SU-DHL-6 (cell line): ENCODE measurements at regions not wholly inside any gene's neighbourhood (a gene's known extent, or its start where the extent isn't known, plus 50 kb on each side); places are given as distances from the start of the nearest gene placed in this dataset.

Experiments
- H2AFZ ChIP-seq: fragments of 200-600 bp; sonication (generic); 2 replicates; pipeline ENCODE4 v1.6.1; 2014; ENCODE audit warnings: low read depth, mild to moderate bottlenecking, moderate library complexity, mixed read lengths, antibody characterized with exemption, low read length; ENCODE audit not compliant: severe bottlenecking
- H3F3A ChIP-seq: fragments of 200-600 bp; shearing (Covaris generic); 2 replicates; pipeline ENCODE4 v1.6.0; 2016; ENCODE audit warnings: antibody characterized with exemption, mild to moderate bottlenecking; ENCODE audit not compliant: insufficient read depth
- H3K27ac ChIP-seq: fragments of 200-600 bp; sonication (generic); 2 replicates; pipeline ENCODE4 v1.5.1; 2016; ENCODE audit warnings: low read depth, mild to moderate bottlenecking, low read length, moderate library complexity, mixed read lengths
- H3K27me3 ChIP-seq: fragments of 200-600 bp; sonication (generic), shearing (Covaris generic); 2 replicates; pipeline ENCODE4 v1.6.0; 2014; ENCODE audit warnings: mild to moderate bottlenecking, low read length
- H3K36me3 ChIP-seq: fragments of 200-600 bp; sonication (generic); 2 replicates; pipeline ENCODE4 v1.6.1; 2014; ENCODE audit warnings: mild to moderate bottlenecking, low read length, mixed read lengths
- H3K4me2 ChIP-seq: fragments of 300-600, 200-600 bp; shearing (Covaris generic), sonication (generic); 2 replicates; pipeline ENCODE4 v1.6.0; 2014; ENCODE audit warnings: low read length, low read depth, mild to moderate bottlenecking; ENCODE audit not compliant: poor library complexity, severe bottlenecking
- H3K4me3 ChIP-seq: fragments of 200-600 bp; sonication (generic); 2 replicates; pipeline ENCODE4 v1.5.1; 2014; ENCODE audit warnings: antibody characterized with exemption, low read length, mild to moderate bottlenecking, mixed read lengths; ENCODE audit not compliant: insufficient read depth, poor library complexity, severe bottlenecking
- H3K79me2 ChIP-seq: fragments of 200-600 bp; sonication (generic); 2 replicates; pipeline ENCODE4 v1.6.1; 2014; ENCODE audit warnings: mild to moderate bottlenecking, low read length, moderate library complexity; ENCODE audit not compliant: insufficient read depth
- H3K9ac ChIP-seq: fragments of 200-600 bp; sonication (generic); 2 replicates; pipeline ENCODE4 v1.7.0; 2014; ENCODE audit warnings: mild to moderate bottlenecking, low read length
- H3K9me2 ChIP-seq: fragments of 200-600 bp; sonication (generic); replicated peaks from 2 replicates; pipeline ENCODE4 v1.6.1; 2014; ENCODE audit warnings: low read length; ENCODE audit not compliant: insufficient read depth
- H3K9me3 ChIP-seq: fragments of 200-600 bp; sonication (generic); 2 replicates; pipeline ENCODE4 v1.6.1; 2014; ENCODE audit warnings: low read length, mixed read lengths; ENCODE audit not compliant: insufficient read depth
- H4K20me1 ChIP-seq: fragments of 200-600 bp; sonication (generic); 2 replicates; pipeline ENCODE4 v1.6.1; 2014; ENCODE audit warnings: low read depth, mild to moderate bottlenecking, antibody characterized with exemption, low read length, moderate library complexity, mixed read lengths
- EZH2phosphoT487 ChIP-seq: fragments of 200-600 bp; sonication (generic), shearing (Covaris generic); conservative IDR thresholded peaks from 2 replicates; pipeline ENCODE4 v1.6.1; 2018; ENCODE audit warnings: mild to moderate bottlenecking, antibody characterized with exemption, low read length, moderate library complexity, mixed read lengths
- TF ChIP-seq, protein P1 (sequence below): fragments of 200-600 bp; sonication (generic); IDR thresholded peaks from one replicate; pipeline ENCODE4 v1.5.1; 2017; ENCODE audit warnings: antibody characterized with exemption, mild to moderate bottlenecking, low read length, moderate library complexity; ENCODE audit not compliant: insufficient read depth, poor library complexity, severe bottlenecking

DNA sequence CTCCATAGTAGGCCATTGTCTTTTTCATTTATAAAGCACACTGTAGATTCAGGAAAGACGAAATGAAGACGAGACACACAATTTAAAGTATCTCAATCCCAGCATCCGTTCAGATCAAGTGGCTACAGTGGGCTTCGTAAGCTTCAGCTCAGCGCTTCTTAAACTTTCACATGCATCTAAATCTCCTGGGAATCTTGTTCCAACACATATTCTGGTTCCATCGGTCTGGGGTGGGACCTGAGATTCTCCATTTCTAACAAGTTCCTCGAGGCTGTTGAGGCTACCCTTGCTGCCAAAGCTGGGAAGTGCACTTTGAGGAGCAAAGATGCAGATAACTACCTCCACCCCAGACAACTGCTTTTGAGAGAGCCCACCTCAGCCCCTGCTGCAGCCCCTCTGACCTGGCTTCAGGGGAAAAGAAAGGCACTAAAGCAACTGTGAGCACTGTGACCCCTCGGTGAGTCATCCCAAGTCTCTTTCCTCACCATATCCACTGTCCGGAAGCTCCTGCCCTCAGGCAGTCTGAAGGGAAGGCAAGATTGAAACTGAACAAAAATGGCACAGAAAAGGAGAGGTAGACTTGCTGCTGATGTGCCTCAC is 201.1 kb upstream of the FBXO11 start:
- H3K4me3 ChIP-seq = no peak overlapping the region
- no peaks in the 10 kb centered on the region for H3K9me3 ChIP-seq
- H4K20me1 ChIP-seq = no peaks in the 10 kb centered on the region
- no peaks in the 10 kb centered on the region for H3K79me2 ChIP-seq
- no peaks in the 10 kb centered on the region for H3K27me3 ChIP-seq
- H3F3A ChIP-seq = no peaks in the 10 kb centered on the region
- no peak overlapping the region for H3K27ac ChIP-seq
- no peak overlapping the region for H2AFZ ChIP-seq
- H3K9ac ChIP-seq = no peak overlapping the region
- TF ChIP-seq, protein P1, sequence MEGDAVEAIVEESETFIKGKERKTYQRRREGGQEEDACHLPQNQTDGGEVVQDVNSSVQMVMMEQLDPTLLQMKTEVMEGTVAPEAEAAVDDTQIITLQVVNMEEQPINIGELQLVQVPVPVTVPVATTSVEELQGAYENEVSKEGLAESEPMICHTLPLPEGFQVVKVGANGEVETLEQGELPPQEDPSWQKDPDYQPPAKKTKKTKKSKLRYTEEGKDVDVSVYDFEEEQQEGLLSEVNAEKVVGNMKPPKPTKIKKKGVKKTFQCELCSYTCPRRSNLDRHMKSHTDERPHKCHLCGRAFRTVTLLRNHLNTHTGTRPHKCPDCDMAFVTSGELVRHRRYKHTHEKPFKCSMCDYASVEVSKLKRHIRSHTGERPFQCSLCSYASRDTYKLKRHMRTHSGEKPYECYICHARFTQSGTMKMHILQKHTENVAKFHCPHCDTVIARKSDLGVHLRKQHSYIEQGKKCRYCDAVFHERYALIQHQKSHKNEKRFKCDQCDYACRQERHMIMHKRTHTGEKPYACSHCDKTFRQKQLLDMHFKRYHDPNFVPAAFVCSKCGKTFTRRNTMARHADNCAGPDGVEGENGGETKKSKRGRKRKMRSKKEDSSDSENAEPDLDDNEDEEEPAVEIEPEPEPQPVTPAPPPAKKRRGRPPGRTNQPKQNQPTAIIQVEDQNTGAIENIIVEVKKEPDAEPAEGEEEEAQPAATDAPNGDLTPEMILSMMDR = no peak
- TF ChIP-seq EZH2phosphoT487 = no peak
- H3K4me2 ChIP-seq = no peak overlapping the region
- H3K9me2 ChIP-seq = no peaks in the 10 kb centered on the region
- no peaks in the 10 kb centered on the region for H3K36me3 ChIP-seq

GRCh38 chr2:48108455-48108854 is 202.2 kb upstream of the FBXO11 start:
- H3K4me2 ChIP-seq = no peak overlapping the region

GRCh38 chr2:48109491-48110204 is 203.3 kb upstream of the FBXO11 start:
- H4K20me1 ChIP-seq = no peaks in the 10 kb centered on the region

More at GRCh38 chr2:48108455-48108854, 202.2 kb upstream of the FBXO11 start:
- Histone ChIP-seq H2AFZ (no peak overlapping the region), H3K9ac (no peak overlapping the region), H3K79me2 (no peaks in the 10 kb centered on the region), H3K9me3 (no peaks in the 10 kb centered on the region), H3K9me2 (no peaks in the 10 kb centered on the region), H4K20me1 (no peaks in the 10 kb centered on the region), H3F3A (no peaks in the 10 kb centered on the region), H3K4me3 (no peak overlapping the region), H3K27me3 (no peaks in the 10 kb centered on the region), H3K27ac (no peak overlapping the region), H3K36me3 (no peaks in the 10 kb centered on the region)
- no peak for TF ChIP-seq EZH2phosphoT487
- TF ChIP-seq, protein P1 = no peak

More at GRCh38 chr2:48109491-48110204, 203.3 kb upstream of the FBXO11 start:
- Histone ChIP-seq H3K9me3 (no peaks in the 10 kb centered on the region), H2AFZ (no peak overlapping the region), H3F3A (no peaks in the 10 kb centered on the region), H3K27me3 (no peaks in the 10 kb centered on the region), H3K9me2 (no peaks in the 10 kb centered on the region), H3K4me2 (no peak overlapping the region), H3K27ac (no peak overlapping the region), H3K9ac (no peak overlapping the region), H3K36me3 (no peaks in the 10 kb centered on the region), H3K4me3 (no peak overlapping the region), H3K79me2 (no peaks in the 10 kb centered on the region)
- TF ChIP-seq, protein P1 = no peak
- no peak for TF ChIP-seq EZH2phosphoT487
